OCI-LY1 (cell line): ENCODE measurements at regions not wholly inside any gene's neighbourhood (a gene's known extent, or its start where the extent isn't known, plus 50 kb on each side); places are given as distances from the start of the nearest gene placed in this dataset.

Experiments
- H2AFZ ChIP-seq: fragments of 200-600 bp; sonication (generic), shearing (Covaris generic); 2 replicates; pipeline ENCODE4 v1.6.0; 2014; ENCODE audit warnings: antibody characterized with exemption, mild to moderate bottlenecking, low read length
- H3F3A ChIP-seq: fragments of 200-600 bp; sonication (generic), shearing (Covaris generic); 2 replicates; pipeline ENCODE4 v1.6.0; 2014; ENCODE audit warnings: mild to moderate bottlenecking, antibody characterized with exemption, low read length, moderate library complexity; ENCODE audit not compliant: insufficient read depth
- H3K27ac ChIP-seq: fragments of 200-600 bp; sonication (generic); 2 replicates; pipeline ENCODE4 v1.5.1; 2014; ENCODE audit warnings: low read length, mixed run types, mild to moderate bottlenecking, low read depth; ENCODE audit not compliant: poor library complexity, severe bottlenecking
- H3K27me3 ChIP-seq: fragments of 200-600 bp; sonication (generic); 2 replicates; pipeline ENCODE4 v1.6.0; 2014; ENCODE audit warnings: antibody characterized with exemption, mild to moderate bottlenecking, low read length, moderate library complexity; ENCODE audit not compliant: insufficient read depth
- H3K36me3 ChIP-seq: fragments of 200-600 bp; sonication (generic); 2 replicates; pipeline ENCODE4 v1.6.1; 2014; ENCODE audit warnings: mild to moderate bottlenecking, antibody characterized with exemption, low read length, moderate library complexity, mixed read lengths; ENCODE audit not compliant: insufficient read depth
- H3K4me1 ChIP-seq: fragments of 200-600 bp; sonication (generic); 2 replicates; pipeline ENCODE4 v1.5.1; 2014; ENCODE audit warnings: mild to moderate bottlenecking, low read length, moderate library complexity; ENCODE audit not compliant: insufficient read depth, severe bottlenecking
- H3K4me2 ChIP-seq: fragments of 200-600 bp; sonication (generic), shearing (Covaris generic); 2 replicates; pipeline ENCODE4 v1.6.1; 2014; ENCODE audit warnings: low read length
- H3K4me3 ChIP-seq: fragments of 200-600 bp; sonication (generic); 2 replicates; pipeline ENCODE4 v1.5.1; 2014; ENCODE audit warnings: low read length, low read depth, mild to moderate bottlenecking, mixed read lengths; ENCODE audit not compliant: poor library complexity, severe bottlenecking
- H3K79me2 ChIP-seq: fragments of 200-600 bp; shearing (Covaris generic); 2 replicates; pipeline ENCODE4 v1.6.1; 2016; ENCODE audit warnings: mixed run types, low read length, mixed read lengths; ENCODE audit not compliant: insufficient read depth
- H3K9ac ChIP-seq: fragments of 200-600 bp; sonication (generic), shearing (Covaris generic); 2 replicates; pipeline ENCODE4 v1.6.1; 2014; ENCODE audit warnings: mild to moderate bottlenecking, low read length, mixed read lengths
- H3K9me2 ChIP-seq: fragments of 200-600 bp; sonication (generic), shearing (Covaris generic); 2 replicates; pipeline ENCODE4 v1.6.1; 2014; ENCODE audit warnings: low read depth, mild to moderate bottlenecking, low read length, mixed read lengths
- H3K9me3 ChIP-seq: fragments of 200-600 bp; shearing (Covaris generic); 2 replicates; pipeline ENCODE4 v1.6.1; 2014; ENCODE audit warnings: low read length, mixed read lengths
- H4K20me1 ChIP-seq: fragments of 200-600 bp; sonication (generic), shearing (Covaris generic); 2 replicates; pipeline ENCODE4 v1.6.0; 2016; ENCODE audit warnings: mild to moderate bottlenecking, low read length; ENCODE audit not compliant: insufficient read depth
- EZH2 ChIP-seq: fragments of 200-600 bp; sonication (generic), shearing (Covaris generic); IDR thresholded peaks from 2 replicates; pipeline ENCODE4 v1.8.0; 2017; ENCODE audit warnings: borderline replicate concordance, mixed run types, mild to moderate bottlenecking, antibody characterized with exemption, low read length, moderate library complexity, mixed read lengths
- TF ChIP-seq, protein P1 (sequence below): fragments of 200-600 bp; sonication (generic), shearing (Covaris generic); IDR thresholded peaks from 2 replicates; pipeline ENCODE4 v1.5.1; 2017; ENCODE audit warnings: mild to moderate bottlenecking, antibody characterized with exemption, low read length, moderate library complexity, mixed read lengths

DNA sequence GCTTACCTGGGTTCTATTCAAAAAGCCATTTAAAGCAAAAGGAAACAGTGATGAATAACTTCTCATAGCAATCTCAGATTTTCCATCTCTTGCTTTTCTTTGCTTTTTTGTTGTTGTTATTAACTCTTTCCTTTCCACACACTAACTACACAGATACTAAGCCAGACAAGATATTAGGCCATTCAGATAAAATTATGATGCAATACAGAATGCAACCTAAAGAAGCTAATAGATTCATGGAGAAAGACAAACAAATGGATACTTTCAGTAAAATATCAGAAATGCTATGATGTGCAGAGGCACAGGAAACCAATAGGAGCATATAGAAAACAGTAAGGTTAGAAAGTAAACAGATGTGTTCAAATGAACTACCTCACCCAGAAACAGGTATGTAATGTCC lies 597.0 kb upstream of the ITGA1 start:
- no peaks in the 10 kb centered on the region for H3K79me2 ChIP-seq
- no peak for TF ChIP-seq EZH2
- TF ChIP-seq, protein P1, sequence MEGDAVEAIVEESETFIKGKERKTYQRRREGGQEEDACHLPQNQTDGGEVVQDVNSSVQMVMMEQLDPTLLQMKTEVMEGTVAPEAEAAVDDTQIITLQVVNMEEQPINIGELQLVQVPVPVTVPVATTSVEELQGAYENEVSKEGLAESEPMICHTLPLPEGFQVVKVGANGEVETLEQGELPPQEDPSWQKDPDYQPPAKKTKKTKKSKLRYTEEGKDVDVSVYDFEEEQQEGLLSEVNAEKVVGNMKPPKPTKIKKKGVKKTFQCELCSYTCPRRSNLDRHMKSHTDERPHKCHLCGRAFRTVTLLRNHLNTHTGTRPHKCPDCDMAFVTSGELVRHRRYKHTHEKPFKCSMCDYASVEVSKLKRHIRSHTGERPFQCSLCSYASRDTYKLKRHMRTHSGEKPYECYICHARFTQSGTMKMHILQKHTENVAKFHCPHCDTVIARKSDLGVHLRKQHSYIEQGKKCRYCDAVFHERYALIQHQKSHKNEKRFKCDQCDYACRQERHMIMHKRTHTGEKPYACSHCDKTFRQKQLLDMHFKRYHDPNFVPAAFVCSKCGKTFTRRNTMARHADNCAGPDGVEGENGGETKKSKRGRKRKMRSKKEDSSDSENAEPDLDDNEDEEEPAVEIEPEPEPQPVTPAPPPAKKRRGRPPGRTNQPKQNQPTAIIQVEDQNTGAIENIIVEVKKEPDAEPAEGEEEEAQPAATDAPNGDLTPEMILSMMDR: no peak
- H3K36me3 ChIP-seq: no peaks in the 10 kb centered on the region
- no peak overlapping the region for H2AFZ ChIP-seq
- no peaks in the 10 kb centered on the region for H3K9me3 ChIP-seq
- H3K4me3 ChIP-seq: no peak overlapping the region
- no peak overlapping the region for H3K4me2 ChIP-seq
- no peaks in the 10 kb centered on the region for H3K4me1 ChIP-seq
- H3K27me3 ChIP-seq: no peaks in the 10 kb centered on the region
- H3K27ac ChIP-seq: no peak overlapping the region
- H4K20me1 ChIP-seq: no peaks in the 10 kb centered on the region
- H3K9ac ChIP-seq: no peak overlapping the region
- no peaks in the 10 kb centered on the region for H3F3A ChIP-seq
- H3K9me2 ChIP-seq: no peaks in the 10 kb centered on the region

DNA sequence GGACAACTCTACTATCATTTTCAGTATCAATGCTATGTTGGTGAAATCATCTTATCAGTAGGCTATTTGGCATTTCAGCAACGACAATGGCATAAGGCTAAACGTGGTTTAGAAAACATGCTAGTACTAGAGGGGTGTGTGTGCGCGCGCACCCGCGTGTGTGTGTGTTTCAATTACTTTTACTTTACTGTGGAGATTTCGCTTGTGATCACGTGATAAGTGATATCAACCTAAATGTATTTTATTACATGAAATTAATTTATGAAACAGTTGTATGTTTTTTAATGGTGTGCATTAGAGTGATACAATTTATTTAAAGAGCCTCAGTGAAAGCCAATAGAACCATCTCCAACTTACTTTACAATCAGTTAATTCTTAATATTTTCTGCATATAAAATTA lies 587.9 kb upstream of the ITGA1 start:
- no peaks in the 10 kb centered on the region for H3K9me2 ChIP-seq
- no peaks in the 10 kb centered on the region for H3K36me3 ChIP-seq
- no peaks in the 10 kb centered on the region for H3K9me3 ChIP-seq
- H4K20me1 ChIP-seq: no peaks in the 10 kb centered on the region
- no peak overlapping the region for H3K27ac ChIP-seq
- no peak overlapping the region for H3K9ac ChIP-seq
- H3K4me2 ChIP-seq: no peak overlapping the region
- no peaks in the 10 kb centered on the region for H3K79me2 ChIP-seq
- TF ChIP-seq, protein P1: no peak
- TF ChIP-seq EZH2: no peak
- no peaks in the 10 kb centered on the region for H3F3A ChIP-seq
- H2AFZ ChIP-seq: no peak overlapping the region
- no peaks in the 10 kb centered on the region for H3K27me3 ChIP-seq
- no peaks in the 10 kb centered on the region for H3K4me1 ChIP-seq
- H3K4me3 ChIP-seq: no peak overlapping the region

DNA sequence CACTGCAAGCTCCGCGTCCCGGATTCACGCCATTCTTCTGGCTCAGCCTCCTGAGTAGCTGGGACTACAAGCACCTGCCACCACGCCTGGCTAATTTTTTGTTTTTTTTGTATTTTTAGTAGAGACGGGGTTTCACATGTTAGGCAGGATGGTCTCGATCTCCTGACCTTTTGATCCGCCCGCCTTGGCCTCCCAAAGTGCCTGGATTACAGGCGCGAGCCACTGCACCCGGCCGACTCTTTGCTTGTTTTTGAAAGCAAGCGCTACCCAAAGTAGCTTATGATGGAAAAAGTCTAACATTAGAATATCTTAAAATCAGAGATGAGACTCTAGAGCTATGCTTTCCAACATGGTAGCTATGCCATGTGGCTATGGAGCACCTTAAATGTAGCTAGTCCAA lies 585.5 kb upstream of the ITGA1 start:
- H3K27me3 ChIP-seq: no peaks in the 10 kb centered on the region
- H3K27ac ChIP-seq: no peak overlapping the region
- no peaks in the 10 kb centered on the region for H3K36me3 ChIP-seq
- no peak overlapping the region for H3K9ac ChIP-seq
- TF ChIP-seq EZH2: no peak
- TF ChIP-seq, protein P1: no peak
- H3K9me2 ChIP-seq: no peaks in the 10 kb centered on the region
- H4K20me1 ChIP-seq: no peaks in the 10 kb centered on the region
- H3K79me2 ChIP-seq: no peaks in the 10 kb centered on the region
- no peaks in the 10 kb centered on the region for H3K4me1 ChIP-seq
- H3K4me3 ChIP-seq: no peak overlapping the region
- H3K9me3 ChIP-seq: no peaks in the 10 kb centered on the region
- no peaks in the 10 kb centered on the region for H3F3A ChIP-seq
- no peak overlapping the region for H2AFZ ChIP-seq
- H3K4me2 ChIP-seq: no peak overlapping the region
